HL-60 (cell line): ENCODE measurements at regions not wholly inside any gene's neighbourhood (a gene's known extent, or its start where the extent isn't known, plus 50 kb on each side); places are given as distances from the start of the nearest gene placed in this dataset.

ENCODE experiments used
- DNase-seq, 2 experiments: peaks; one replicate each; pipeline ENCODE4 v3.0.0-alpha.2; 2010 to 2020; ENCODE audit warnings: low read depth in 1 of 2, low spot score in 1 of 2
- H3K27ac ChIP-seq: fragments of 250-450 bp; sonication (Bioruptor Pico); replicated peaks from 2 replicates; pipeline ENCODE4 v1.5.1; 2020; ENCODE audit warnings: mild to moderate bottlenecking, moderate library complexity
- H3K27me3 ChIP-seq: fragments of 250-450 bp; sonication (Bioruptor Pico); 2 replicates; pipeline ENCODE4 v1.5.1; 2021; ENCODE audit warnings: mild to moderate bottlenecking, moderate library complexity; ENCODE audit not compliant: insufficient read depth, poor library complexity, severe bottlenecking
- H3K4me3 ChIP-seq: replicated peaks from 2 replicates; pipeline ENCODE4 v1.5.1; 2011; ENCODE audit warnings: mild to moderate bottlenecking, control low read depth, low read length; ENCODE audit not compliant: insufficient read depth
- GABPA ChIP-seq: IDR thresholded peaks from 2 replicates; pipeline ENCODE4 v1.6.1; 2012; ENCODE audit warnings: low read depth
- POLR2AphosphoS5 ChIP-seq: IDR thresholded peaks from 2 replicates; pipeline ENCODE4 v1.6.1; 2012; ENCODE audit warnings: low read depth
- SPI1 ChIP-seq: IDR thresholded peaks from 2 replicates; pipeline ENCODE4 v1.6.1; 2012; ENCODE audit warnings: low read depth, mild to moderate bottlenecking, borderline replicate concordance
- TF ChIP-seq, protein P1 (sequence below): IDR thresholded peaks from one replicate; pipeline ENCODE4 v1.5.1; 2011; ENCODE audit warnings: low read length, control low read depth, inconsistent platforms; ENCODE audit not compliant: insufficient read depth
- TF ChIP-seq, protein P2 (sequence below): IDR thresholded peaks from 2 replicates; pipeline ENCODE4 v1.6.1; 2012; ENCODE audit warnings: low read depth; ENCODE audit not compliant: insufficient replicate concordance

DNA sequence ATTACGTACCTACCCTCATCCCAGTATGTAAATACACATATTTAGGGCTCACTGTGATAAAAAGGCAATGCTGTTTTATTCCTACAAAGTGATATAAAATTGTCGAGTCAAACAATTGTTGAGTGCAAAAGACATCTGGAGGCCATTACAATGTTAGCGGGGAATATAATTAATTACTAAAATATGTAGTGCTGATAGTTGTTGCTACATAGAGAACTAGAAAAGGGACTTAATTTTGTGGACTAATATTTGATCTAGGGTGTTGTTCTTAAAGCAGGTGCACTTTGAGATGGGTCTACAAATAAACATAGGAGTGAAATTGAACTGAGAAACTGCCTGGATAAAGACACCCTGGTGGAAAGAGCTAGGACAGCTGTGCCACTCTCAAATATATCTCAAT is 300.1 kb downstream of the NOL4 start:
- Histone ChIP-seq H3K27ac (no peak overlapping the region), H3K27me3 (no peaks in the 10 kb centered on the region), H3K4me3 (no peak overlapping the region)
- TF ChIP-seq, protein P1, sequence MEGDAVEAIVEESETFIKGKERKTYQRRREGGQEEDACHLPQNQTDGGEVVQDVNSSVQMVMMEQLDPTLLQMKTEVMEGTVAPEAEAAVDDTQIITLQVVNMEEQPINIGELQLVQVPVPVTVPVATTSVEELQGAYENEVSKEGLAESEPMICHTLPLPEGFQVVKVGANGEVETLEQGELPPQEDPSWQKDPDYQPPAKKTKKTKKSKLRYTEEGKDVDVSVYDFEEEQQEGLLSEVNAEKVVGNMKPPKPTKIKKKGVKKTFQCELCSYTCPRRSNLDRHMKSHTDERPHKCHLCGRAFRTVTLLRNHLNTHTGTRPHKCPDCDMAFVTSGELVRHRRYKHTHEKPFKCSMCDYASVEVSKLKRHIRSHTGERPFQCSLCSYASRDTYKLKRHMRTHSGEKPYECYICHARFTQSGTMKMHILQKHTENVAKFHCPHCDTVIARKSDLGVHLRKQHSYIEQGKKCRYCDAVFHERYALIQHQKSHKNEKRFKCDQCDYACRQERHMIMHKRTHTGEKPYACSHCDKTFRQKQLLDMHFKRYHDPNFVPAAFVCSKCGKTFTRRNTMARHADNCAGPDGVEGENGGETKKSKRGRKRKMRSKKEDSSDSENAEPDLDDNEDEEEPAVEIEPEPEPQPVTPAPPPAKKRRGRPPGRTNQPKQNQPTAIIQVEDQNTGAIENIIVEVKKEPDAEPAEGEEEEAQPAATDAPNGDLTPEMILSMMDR, result no peak
- TF ChIP-seq POLR2AphosphoS5 (no peak), SPI1 (no peak), GABPA (no peak)
- TF ChIP-seq, protein P2, sequence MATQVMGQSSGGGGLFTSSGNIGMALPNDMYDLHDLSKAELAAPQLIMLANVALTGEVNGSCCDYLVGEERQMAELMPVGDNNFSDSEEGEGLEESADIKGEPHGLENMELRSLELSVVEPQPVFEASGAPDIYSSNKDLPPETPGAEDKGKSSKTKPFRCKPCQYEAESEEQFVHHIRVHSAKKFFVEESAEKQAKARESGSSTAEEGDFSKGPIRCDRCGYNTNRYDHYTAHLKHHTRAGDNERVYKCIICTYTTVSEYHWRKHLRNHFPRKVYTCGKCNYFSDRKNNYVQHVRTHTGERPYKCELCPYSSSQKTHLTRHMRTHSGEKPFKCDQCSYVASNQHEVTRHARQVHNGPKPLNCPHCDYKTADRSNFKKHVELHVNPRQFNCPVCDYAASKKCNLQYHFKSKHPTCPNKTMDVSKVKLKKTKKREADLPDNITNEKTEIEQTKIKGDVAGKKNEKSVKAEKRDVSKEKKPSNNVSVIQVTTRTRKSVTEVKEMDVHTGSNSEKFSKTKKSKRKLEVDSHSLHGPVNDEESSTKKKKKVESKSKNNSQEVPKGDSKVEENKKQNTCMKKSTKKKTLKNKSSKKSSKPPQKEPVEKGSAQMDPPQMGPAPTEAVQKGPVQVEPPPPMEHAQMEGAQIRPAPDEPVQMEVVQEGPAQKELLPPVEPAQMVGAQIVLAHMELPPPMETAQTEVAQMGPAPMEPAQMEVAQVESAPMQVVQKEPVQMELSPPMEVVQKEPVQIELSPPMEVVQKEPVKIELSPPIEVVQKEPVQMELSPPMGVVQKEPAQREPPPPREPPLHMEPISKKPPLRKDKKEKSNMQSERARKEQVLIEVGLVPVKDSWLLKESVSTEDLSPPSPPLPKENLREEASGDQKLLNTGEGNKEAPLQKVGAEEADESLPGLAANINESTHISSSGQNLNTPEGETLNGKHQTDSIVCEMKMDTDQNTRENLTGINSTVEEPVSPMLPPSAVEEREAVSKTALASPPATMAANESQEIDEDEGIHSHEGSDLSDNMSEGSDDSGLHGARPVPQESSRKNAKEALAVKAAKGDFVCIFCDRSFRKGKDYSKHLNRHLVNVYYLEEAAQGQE, result no peak
- DNase-seq, result no peak

DNA sequence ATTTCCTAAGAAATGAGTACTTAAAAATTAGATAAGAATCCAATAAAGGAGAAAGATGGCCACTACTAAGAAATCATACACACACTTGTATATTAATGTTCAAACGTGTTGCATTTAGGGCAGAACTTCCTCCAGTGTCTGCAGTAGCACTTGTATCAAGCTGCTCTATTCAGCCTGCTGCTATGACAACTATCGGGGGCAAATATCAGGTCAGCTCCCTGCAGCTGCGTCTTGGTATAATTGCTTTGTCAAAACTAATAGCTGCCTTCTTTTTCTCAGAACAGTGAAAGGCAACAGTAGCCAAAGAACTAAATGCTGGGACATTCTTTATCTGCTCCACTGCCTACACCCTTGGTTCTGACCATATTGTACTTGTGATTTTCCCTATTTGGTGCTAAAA is 300.7 kb downstream of the NOL4 start:
- no peak for DNase-seq

DNA sequence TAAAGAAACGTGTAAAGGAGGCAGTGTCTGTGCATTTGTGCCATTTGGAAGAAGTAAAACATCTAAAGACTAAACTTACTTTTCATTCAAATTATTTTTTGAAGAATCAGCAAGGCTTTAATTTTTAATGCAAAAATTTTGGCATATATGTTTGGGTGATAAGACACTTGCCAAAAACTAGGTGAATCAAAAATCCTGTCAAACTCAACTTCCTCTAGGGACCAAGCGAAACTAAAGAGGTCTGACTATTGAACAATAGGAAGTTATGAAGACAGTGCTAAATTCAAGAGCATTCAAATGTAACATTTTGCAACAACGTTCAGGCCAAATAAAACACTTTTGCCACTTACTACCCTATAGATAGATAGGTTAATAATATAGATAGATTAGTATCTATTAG is 306.1 kb downstream of the NOL4 start:
- no peaks in the 10 kb centered on the region for H3K27me3 ChIP-seq
- no peak overlapping the region for H3K4me3 ChIP-seq
- no peak for DNase-seq
- TF ChIP-seq, protein P2, result no peak
- TF ChIP-seq SPI1 (no peak), GABPA (no peak), POLR2AphosphoS5 (no peak)
- TF ChIP-seq, protein P1, result no peak
- H3K27ac ChIP-seq, result no peak overlapping the region

More for the DNA sequence above, 300.7 kb downstream of the NOL4 start:
- TF ChIP-seq, protein P2, result no peak
- TF ChIP-seq, protein P1, result no peak
- TF ChIP-seq POLR2AphosphoS5, result no peak
- TF ChIP-seq GABPA, result no peak
- no peak for TF ChIP-seq SPI1
- Histone ChIP-seq H3K27ac (no peak overlapping the region), H3K27me3 (no peaks in the 10 kb centered on the region), H3K4me3 (no peak overlapping the region)
